Mesenchymal stem cell (in vitro differentiated cells and primary cell): ENCODE measurements at regions not wholly inside any gene's neighbourhood (a gene's known extent, or its start where the extent isn't known, plus 50 kb on each side); places are given as distances from the start of the nearest gene placed in this dataset.
"Not testable (repeated sequence)": the region's sequence is repeated elsewhere in the genome, so short reads cannot be mapped to it uniquely, and the experiment has no call there.

Experiments used
- DNase-seq: peaks from one replicate; pipeline ENCODE4 v3.0.0-alpha.2; 2013
- H2AFZ ChIP-seq: one replicate; pipeline ENCODE4 v1.6.1; 2013; ENCODE audit warnings: low read depth, mild to moderate bottlenecking, control low read depth, inconsistent platforms, low read length, moderate library complexity
- H2AK5ac ChIP-seq: 2 replicates; pipeline ENCODE4 v1.6.1; 2013; ENCODE audit warnings: low read length, moderate library complexity, mild to moderate bottlenecking, inconsistent platforms; ENCODE audit not compliant: severe bottlenecking
- H2BK120ac ChIP-seq: one replicate; pipeline ENCODE4 v1.6.1; 2013; ENCODE audit warnings: low read depth, mild to moderate bottlenecking, inconsistent platforms, low read length, moderate library complexity
- H2BK12ac ChIP-seq, 2 experiments: one replicate each; pipeline ENCODE4 v1.6.1; 2013; ENCODE audit warnings: inconsistent platforms in 2 of 2, low read length in 2 of 2, mild to moderate bottlenecking in 2 of 2, moderate library complexity in 2 of 2, control low read depth in 1 of 2
- H2BK15ac ChIP-seq: one replicate; pipeline ENCODE4 v1.6.1; 2013; ENCODE audit warnings: mild to moderate bottlenecking, low read depth, inconsistent platforms; ENCODE audit not compliant: poor library complexity, severe bottlenecking
- H2BK5ac ChIP-seq: 2 replicates; pipeline ENCODE4 v1.6.1; 2013; ENCODE audit warnings: low read depth, mild to moderate bottlenecking, low read length, control low read depth, inconsistent platforms; ENCODE audit not compliant: poor library complexity, severe bottlenecking
- H3K14ac ChIP-seq, 2 experiments: one replicate each; pipeline ENCODE4 v1.6.1; 2013; ENCODE audit warnings: inconsistent platforms in 2 of 2, low read length in 2 of 2, control low read depth in 1 of 2, mild to moderate bottlenecking in 1 of 2, moderate library complexity in 1 of 2
- H3K18ac ChIP-seq, 2 experiments: one replicate each; pipeline ENCODE4 v1.6.1; 2013; ENCODE audit warnings: inconsistent platforms in 2 of 2, low read length in 2 of 2, control low read depth in 1 of 2, low read depth in 1 of 2, mild to moderate bottlenecking in 1 of 2
- H3K23ac ChIP-seq, 2 experiments: one replicate each; pipeline ENCODE4 v1.6.1; 2013; ENCODE audit warnings: inconsistent platforms in 2 of 2, low read length in 2 of 2, mild to moderate bottlenecking in 2 of 2, moderate library complexity in 2 of 2, control low read depth in 1 of 2
- H3K27ac ChIP-seq: 2 replicates; pipeline ENCODE4 v1.5.1; 2013; ENCODE audit warnings: mild to moderate bottlenecking, moderate library complexity, low read length, control low read depth, inconsistent platforms; ENCODE audit not compliant: poor library complexity, severe bottlenecking
- H3K27me3 ChIP-seq, 2 experiments: 2 replicates each; pipeline versions ENCODE4 v1.6.1 to v1.7.0; 2013; ENCODE audit warnings: low read length in 2 of 2, mild to moderate bottlenecking in 2 of 2, moderate library complexity in 2 of 2, control low read depth in 1 of 2, inconsistent platforms in 1 of 2; ENCODE audit not compliant: control insufficient read depth in 1 of 2, insufficient read depth in 1 of 2
- H3K36me3 ChIP-seq, 2 experiments: 2 replicates each; pipeline versions ENCODE4 v1.6.1 to v1.7.0; 2013; ENCODE audit warnings: low read length in 2 of 2, control low read depth in 1 of 2, inconsistent platforms in 1 of 2, low read depth in 1 of 2, mild to moderate bottlenecking in 1 of 2; ENCODE audit not compliant: insufficient read depth in 2 of 2, control insufficient read depth in 1 of 2
- H3K4ac ChIP-seq, 2 experiments: one replicate each; pipeline ENCODE4 v1.6.1; 2013; ENCODE audit warnings: inconsistent platforms in 2 of 2, low read length in 2 of 2, mild to moderate bottlenecking in 2 of 2, moderate library complexity in 2 of 2, control low read depth in 1 of 2, low read depth in 1 of 2
- H3K4me1 ChIP-seq: 2 replicates; pipeline ENCODE4 v1.6.1; 2013; ENCODE audit warnings: low read depth, low read length, control low read depth; ENCODE audit not compliant: control insufficient read depth, insufficient read depth
- H3K4me2 ChIP-seq: 2 replicates; pipeline ENCODE4 v1.6.1; 2013; ENCODE audit warnings: low read length, mild to moderate bottlenecking, inconsistent platforms; ENCODE audit not compliant: poor library complexity, severe bottlenecking
- H3K4me3 ChIP-seq, 2 experiments: 2 replicates each; pipeline versions ENCODE4 v1.5.1 to v1.7.0; 2013; ENCODE audit warnings: low read length in 2 of 2, mild to moderate bottlenecking in 2 of 2, control low read depth in 1 of 2, low read depth in 1 of 2; ENCODE audit not compliant: insufficient read depth in 1 of 2
- H3K79me1 ChIP-seq: replicated peaks from 2 replicates; pipeline ENCODE4 v1.6.1; 2013; ENCODE audit warnings: mild to moderate bottlenecking, control low read depth, low read length, inconsistent platforms; ENCODE audit not compliant: poor library complexity, severe bottlenecking
- H3K9ac ChIP-seq: 2 replicates; pipeline ENCODE4 v1.7.0; 2013; ENCODE audit warnings: mild to moderate bottlenecking, low read length, moderate library complexity
- H3K9me3 ChIP-seq: 2 replicates; pipeline ENCODE4 v1.7.0; 2013; ENCODE audit warnings: mild to moderate bottlenecking, low read length; ENCODE audit not compliant: control insufficient read depth
- H4K8ac ChIP-seq: one replicate; pipeline ENCODE4 v1.6.1; 2013; ENCODE audit warnings: inconsistent platforms, mild to moderate bottlenecking, low read length, moderate library complexity
- H4K91ac ChIP-seq: one replicate; pipeline ENCODE4 v1.6.1; 2013; ENCODE audit warnings: mild to moderate bottlenecking, low read length, inconsistent platforms
- WGBS: methylation state at CpG from one replicate; pipeline ENCODE4 v1.1.7; 2013; ENCODE audit warnings: mixed read lengths; 5-methylcytosine and 5-hydroxymethylcytosine counted together

DNA sequence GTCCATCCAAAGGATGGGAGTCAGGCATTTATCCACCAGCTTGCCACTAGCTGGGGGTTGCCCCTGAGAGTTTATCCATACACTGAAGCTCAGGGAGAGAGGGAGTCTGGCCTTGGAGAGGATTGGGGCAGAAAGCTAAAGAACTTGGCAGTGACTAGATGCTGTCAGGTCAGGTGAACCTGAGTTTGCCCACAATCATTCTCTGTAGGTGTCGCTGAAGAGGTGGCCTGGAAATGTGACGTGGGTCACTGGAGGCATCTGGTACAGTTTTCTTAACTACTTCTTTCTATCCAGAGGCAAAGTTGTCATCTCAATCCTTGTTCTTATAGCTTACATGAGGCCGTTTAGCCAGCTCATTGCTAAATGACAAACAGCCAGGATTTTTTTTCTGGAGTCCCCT is 298.0 kb upstream of the CTNNB1 start:
- Histone ChIP-seq H4K91ac (no peak overlapping the region), H3K4ac (no peak overlapping the region), H3K9me3 (no peaks in the 10 kb centered on the region), H3K36me3 (no peaks in the 10 kb centered on the region), H3K9ac (no peak overlapping the region), H2BK5ac (no peak overlapping the region), H3K4me1 (peaks cover 2% of the 10 kb centered on the region), H3K79me1 (no peaks in the 10 kb centered on the region), H3K14ac (no peak overlapping the region), H3K27ac (no peak overlapping the region), H3K18ac (no peak overlapping the region), H2AK5ac (no peak overlapping the region), H2BK15ac (no peak overlapping the region), H4K8ac (no peak overlapping the region), H3K4me2 (no peak overlapping the region), H2BK120ac (no peak overlapping the region), H3K4me3 (no peak overlapping the region), H2BK12ac (no peak overlapping the region), H3K23ac (no peak overlapping the region), H2AFZ (no peak overlapping the region), H3K27me3 (no peaks in the 10 kb centered on the region)
- DNase-seq = no peak
- 88% methylated on average over 2 of the region's 3 CpGs for WGBS

DNA sequence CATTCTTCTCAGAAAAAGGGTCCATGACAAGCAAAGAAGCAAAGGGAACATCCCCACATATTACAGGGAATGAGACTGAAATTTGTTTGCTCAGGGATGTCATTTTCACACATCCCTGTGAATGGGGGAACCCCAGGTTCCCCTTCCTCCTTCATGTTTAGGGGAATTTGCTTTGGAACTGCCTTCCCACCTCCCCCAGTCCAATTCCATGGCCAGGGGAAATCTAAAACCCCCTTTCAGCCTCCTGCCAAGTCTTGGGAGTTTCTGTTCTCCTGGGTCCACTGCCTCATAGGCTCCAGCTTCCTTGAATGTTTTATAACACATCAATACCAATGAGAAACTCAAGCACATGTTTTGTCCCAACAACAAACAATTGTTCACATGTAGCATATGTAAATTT is 297.5 kb upstream of the CTNNB1 start:
- Histone ChIP-seq H3K4me1 (peaks cover 2% of the 10 kb centered on the region), H3K4ac (no peak overlapping the region), H2BK12ac (no peak overlapping the region), H4K91ac (no peak overlapping the region), H3K4me2 (no peak overlapping the region), H3K27ac (no peak overlapping the region), H3K79me1 (no peaks in the 10 kb centered on the region), H2BK15ac (no peak overlapping the region), H4K8ac (no peak overlapping the region), H3K23ac (no peak overlapping the region), H2AK5ac (no peak overlapping the region), H2AFZ (no peak overlapping the region), H3K14ac (no peak overlapping the region), H3K27me3 (no peaks in the 10 kb centered on the region), H3K9me3 (no peaks in the 10 kb centered on the region), H2BK120ac (no peak overlapping the region), H3K18ac (no peak overlapping the region), H2BK5ac (no peak overlapping the region), H3K9ac (no peak overlapping the region), H3K4me3 (no peak overlapping the region), H3K36me3 (no peaks in the 10 kb centered on the region)
- DNase-seq = no peak

DNA sequence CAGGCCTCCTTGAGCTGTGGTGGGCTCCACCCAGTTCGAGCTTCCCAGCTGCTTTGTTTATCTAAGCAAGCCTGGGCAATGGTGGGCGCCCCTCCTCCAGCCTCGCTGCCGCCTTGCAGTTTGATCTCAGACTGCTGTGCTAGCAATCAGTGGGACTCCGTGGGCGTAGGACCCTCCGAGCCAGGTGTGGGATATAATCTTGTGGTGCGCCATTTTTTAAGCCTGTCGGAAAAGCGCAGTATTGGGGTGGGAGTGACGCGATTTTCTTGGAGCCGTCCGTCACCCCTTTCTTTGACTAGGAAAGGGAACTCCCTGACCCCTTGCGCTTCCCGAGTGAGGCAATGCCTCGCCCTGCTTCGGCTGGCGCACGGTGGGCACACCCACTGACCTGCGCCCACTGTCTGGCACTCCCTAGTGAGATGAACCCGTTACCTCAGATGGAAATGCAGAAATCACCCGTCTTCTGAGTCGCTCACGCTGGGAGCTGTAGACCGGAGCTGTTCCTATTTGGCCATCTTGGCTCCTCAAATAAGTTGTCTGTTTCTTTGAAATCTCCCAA is 291.3 kb upstream of the CTNNB1 start:
- not testable (repeated sequence) for H2BK5ac ChIP-seq, H3K18ac ChIP-seq, H3K4me1 ChIP-seq, H3K79me1 ChIP-seq, H3K36me3 ChIP-seq, H3K27ac ChIP-seq, H3K9me3 ChIP-seq, DNase-seq, H3K27me3 ChIP-seq, H3K4ac ChIP-seq, H3K9ac ChIP-seq, H2BK12ac ChIP-seq, H2BK120ac ChIP-seq, H2AFZ ChIP-seq, H2AK5ac ChIP-seq, H3K14ac ChIP-seq, H3K4me3 ChIP-seq, H3K23ac ChIP-seq, H4K8ac ChIP-seq, H2BK15ac ChIP-seq
- 52% methylated on average over 24 of the region's 26 CpGs for WGBS
- Histone ChIP-seq H4K91ac (peak overlapping the region; percentile 27), H3K4me2 (peak overlapping the region; percentile 9)

DNA sequence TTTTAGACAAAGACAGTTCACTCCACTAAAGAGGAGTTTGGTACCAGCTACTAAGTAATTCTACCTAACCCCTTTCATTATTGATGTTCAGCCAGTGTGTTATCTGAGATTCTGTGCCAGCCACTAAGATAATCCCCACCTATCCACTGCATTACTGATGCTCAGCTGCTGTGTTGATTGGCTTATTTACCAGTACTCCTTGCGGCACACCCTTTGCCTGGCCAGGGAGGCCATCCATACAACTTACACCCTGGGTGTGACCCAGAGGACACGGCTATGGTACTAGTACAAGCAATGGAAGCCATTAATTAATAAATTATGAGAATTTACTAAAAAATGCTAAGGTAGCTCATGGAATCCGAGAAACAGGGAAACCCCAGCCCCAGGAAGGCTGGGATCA is 290.7 kb upstream of the CTNNB1 start:
- no peak overlapping the region for H3K18ac ChIP-seq
- WGBS = 81% methylated on average over 2 of the region's 3 CpGs

More for the DNA sequence above, 290.7 kb upstream of the CTNNB1 start:
- no peak overlapping the region for H2BK5ac ChIP-seq
- H2BK12ac ChIP-seq = no peak overlapping the region
- no peak overlapping the region for H4K91ac ChIP-seq
- no peak overlapping the region for H3K4me2 ChIP-seq
- no peak overlapping the region for H3K27ac ChIP-seq
- H3K9ac ChIP-seq = no peak overlapping the region
- no peak overlapping the region for H3K4me3 ChIP-seq
- no peaks in the 10 kb centered on the region for H3K36me3 ChIP-seq
- peaks cover 9% of the 10 kb centered on the region for H3K4me1 ChIP-seq
- no peak overlapping the region for H3K23ac ChIP-seq
- no peak overlapping the region for H2BK120ac ChIP-seq
- H3K9me3 ChIP-seq = no peaks in the 10 kb centered on the region
- no peaks in the 10 kb centered on the region for H3K79me1 ChIP-seq
- no peak overlapping the region for H4K8ac ChIP-seq
- H2AK5ac ChIP-seq = no peak overlapping the region
- H3K14ac ChIP-seq = no peak overlapping the region
- no peak overlapping the region for H2AFZ ChIP-seq
- DNase-seq = no peak
- H3K27me3 ChIP-seq = no peaks in the 10 kb centered on the region
- H2BK15ac ChIP-seq = no peak overlapping the region
- no peak overlapping the region for H3K4ac ChIP-seq
